Suprapubic skin (tissue), 4 donors: ENCODE measurements at regions not wholly inside any gene's neighbourhood (a gene's known extent, or its start where the extent isn't known, plus 50 kb on each side); places are given as distances from the start of the nearest gene placed in this dataset.

Experiments used
- DNase-seq, 2 donors: peaks; one replicate each; pipeline ENCODE4 v3.0.0-alpha.2; 2019; ENCODE audit warnings: low spot score in 2 of 2
- H3K27ac ChIP-seq: fragments of 200-600 bp; sonication (generic); one replicate; pipeline ENCODE4 v1.5.1; 2019
- H3K27me3 ChIP-seq: fragments of 200-600 bp; sonication (generic); one replicate; pipeline ENCODE4 v1.5.1; 2019
- H3K36me3 ChIP-seq: fragments of 200-600 bp; sonication (generic); one replicate; pipeline ENCODE4 v1.5.1; 2019
- H3K4me1 ChIP-seq: fragments of 200-600 bp; sonication (generic); one replicate; pipeline ENCODE4 v1.5.1; 2019
- H3K4me3 ChIP-seq: fragments of 200-600 bp; sonication (generic); one replicate; pipeline ENCODE4 v1.5.1; 2019; ENCODE audit warnings: mild to moderate bottlenecking
- H3K9me3 ChIP-seq: fragments of 200-600 bp; sonication (generic); one replicate; pipeline ENCODE4 v1.5.1; 2019
- CTCF ChIP-seq, 2 donors: fragments of 200-600 bp in 1 of 2; fragments of 450-650 bp in 1 of 2; sonication (generic) in 1 of 2; IDR thresholded peaks; one replicate each; pipeline ENCODE4 v1.5.1; 2016 to 2019; ENCODE audit warnings: antibody characterized with exemption in 2 of 2, mild to moderate bottlenecking in 1 of 2, moderate library complexity in 1 of 2
- EP300 ChIP-seq: sonication (generic); formaldehyde crosslinking; IDR thresholded peaks from one replicate; pipeline ENCODE4 v1.6.1; 2017; ENCODE audit warnings: antibody characterized with exemption
- POLR2A ChIP-seq, 2 donors: fragments of 450-650 bp; IDR thresholded peaks; one replicate each; pipeline ENCODE4 v1.6.1; 2017; ENCODE audit warnings: antibody characterized with exemption in 2 of 2, mild to moderate bottlenecking in 2 of 2, moderate library complexity in 2 of 2
- POLR2AphosphoS5 ChIP-seq, 3 donors: sonication (generic); formaldehyde crosslinking; IDR thresholded peaks; one replicate each; pipeline ENCODE4 v1.6.1; 2017; ENCODE audit warnings: antibody characterized with exemption in 3 of 3
- WGBS: methylation state at CpG from one replicate; pipeline ENCODE4 v1.1.5; 2018; 5-methylcytosine and 5-hydroxymethylcytosine counted together

- peak in 1 of 2 donors; percentile 66 for DNase-seq
- TF ChIP-seq CTCF (IDR thresholded peaks at IDR 0.05) (no peak), POLR2A (IDR thresholded peaks at IDR 0.05) (no peak), EP300 (no peak), POLR2AphosphoS5 (IDR thresholded peaks at IDR 0.05) (no peak)
- no peak overlapping the region for H3K27ac ChIP-seq
- no peaks in the 10 kb centered on the region for H3K27me3 ChIP-seq
- no peaks in the 10 kb centered on the region for H3K4me1 ChIP-seq
- H3K9me3 ChIP-seq: no peaks in the 10 kb centered on the region
- H3K36me3 ChIP-seq: no peaks in the 10 kb centered on the region
- no peak overlapping the region for H3K4me3 ChIP-seq
- WGBS: 82% methylated on average over 18 of the region's 26 CpGs
These were observed 1075.9 kb downstream of the BRD1 start for GRCh38 chr22:48751539-48752437.

GRCh38 chr22:48750826-48751440 lies 1076.7 kb downstream of the BRD1 start:
- DNase-seq: peak in 1 of 2 donors; percentile 59
- H3K9me3 ChIP-seq: no peaks in the 10 kb centered on the region
- TF ChIP-seq CTCF (IDR thresholded peaks at IDR 0.05): no peak
- TF ChIP-seq POLR2AphosphoS5 (IDR thresholded peaks at IDR 0.05): no peak
- no peak for TF ChIP-seq POLR2A (IDR thresholded peaks at IDR 0.05)
- TF ChIP-seq EP300: no peak
- H3K4me1 ChIP-seq: no peaks in the 10 kb centered on the region
- H3K36me3 ChIP-seq: no peaks in the 10 kb centered on the region
- H3K27me3 ChIP-seq: no peaks in the 10 kb centered on the region
- 92% methylated on average over 46 of the region's 46 CpGs for WGBS
- H3K4me3 ChIP-seq: no peak overlapping the region
- H3K27ac ChIP-seq: no peak overlapping the region

- no peaks in the 10 kb centered on the region for H3K27me3 ChIP-seq
- TF ChIP-seq EP300 (no peak), POLR2A (IDR thresholded peaks at IDR 0.05) (no peak), CTCF (IDR thresholded peaks at IDR 0.05) (no peak), POLR2AphosphoS5 (IDR thresholded peaks at IDR 0.05) (no peak)
- H3K9me3 ChIP-seq: no peaks in the 10 kb centered on the region
- 95% methylated on average over 26 of the region's 27 CpGs for WGBS
- no peak overlapping the region for H3K27ac ChIP-seq
- H3K4me3 ChIP-seq: no peak overlapping the region
- H3K4me1 ChIP-seq: no peaks in the 10 kb centered on the region
- H3K36me3 ChIP-seq: no peaks in the 10 kb centered on the region
- DNase-seq: peak in 1 of 2 donors; percentile 49
These were observed 1077.4 kb downstream of the BRD1 start for GRCh38 chr22:48750282-48750681.

- H3K4me3 ChIP-seq: no peak overlapping the region
- TF ChIP-seq POLR2AphosphoS5 (IDR thresholded peaks at IDR 0.05) (no peak), EP300 (no peak), POLR2A (IDR thresholded peaks at IDR 0.05) (no peak), CTCF (IDR thresholded peaks at IDR 0.05) (no peak)
- H3K27ac ChIP-seq: no peak overlapping the region
- 79% methylated on average over 10 of the region's 37 CpGs for WGBS
- H3K4me1 ChIP-seq: no peaks in the 10 kb centered on the region
- H3K27me3 ChIP-seq: no peaks in the 10 kb centered on the region
- peak in 1 of 2 donors; percentile 60 for DNase-seq
- no peaks in the 10 kb centered on the region for H3K9me3 ChIP-seq
- no peaks in the 10 kb centered on the region for H3K36me3 ChIP-seq
These were observed 1078.0 kb downstream of the BRD1 start for GRCh38 chr22:48749555-48750227.
